A549 (cell line): ENCODE measurements at regions not wholly inside any gene's neighbourhood (a gene's known extent, or its start where the extent isn't known, plus 50 kb on each side); places are given as distances from the start of the nearest gene placed in this dataset.

ENCODE experiments used
- POLR2A ChIP-seq: IDR thresholded peaks from 2 replicates; pipeline ENCODE4 v1.6.1; 2012; ENCODE audit warnings: mild to moderate bottlenecking, low read length
- RCOR1 ChIP-seq: fragments of 150-350 bp; IDR thresholded peaks from 2 replicates; pipeline ENCODE4 v1.6.1; 2014; ENCODE audit warnings: antibody characterized with exemption, low read length, low read depth
- RFX5 ChIP-seq: fragments of 450-650 bp; IDR thresholded peaks from 2 replicates; pipeline ENCODE4 v1.7.1; 2014; ENCODE audit warnings: antibody characterized with exemption, mild to moderate bottlenecking, moderate library complexity

DNA sequence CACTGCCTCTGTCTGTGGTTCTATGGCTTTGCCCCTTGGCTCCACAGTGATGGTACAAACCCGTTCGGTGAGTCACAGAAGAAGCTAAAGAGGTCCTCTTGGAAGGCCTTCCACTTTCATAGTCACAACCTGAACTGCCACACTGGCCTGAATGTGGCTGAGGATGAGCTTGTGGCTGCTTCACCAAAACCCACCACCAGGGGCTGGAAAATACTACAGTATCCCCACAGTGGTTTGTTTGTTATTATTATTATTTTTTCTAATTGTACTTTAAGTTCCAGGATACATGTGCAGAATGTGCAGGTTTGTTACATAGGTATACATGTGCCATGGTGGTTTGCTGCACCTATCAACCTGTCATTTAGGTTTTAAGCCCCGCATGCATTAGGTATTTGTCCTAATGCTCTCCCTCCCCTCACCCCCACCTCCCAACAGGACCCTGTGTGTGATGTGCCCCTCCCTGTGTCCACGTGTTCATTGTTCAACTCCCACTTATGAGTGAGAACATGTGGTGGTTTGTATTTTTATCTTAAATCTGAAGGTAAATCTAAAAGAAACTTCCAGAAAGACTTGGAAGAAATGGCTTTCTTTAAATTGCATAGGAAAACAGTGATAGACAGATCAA lies 160.8 kb upstream of the NPSR1 start:
- no peak for TF ChIP-seq POLR2A
- TF ChIP-seq RFX5 = no peak
- no peak for TF ChIP-seq RCOR1
